ENCODE measurements at regions not wholly inside any gene's neighbourhood (a gene's known extent, or its start where the extent isn't known, plus 50 kb on each side); places are given as distances from the start of the nearest gene placed in this dataset.

- Histone ChIP-seq H3K9me3 (no peaks in the 10 kb centered on the region), H3K36me3 (replicated peaks in 1 of 2; ENCODE audit: insufficient read depth in 1 of 2, low read depth in 2 of 2) (no peaks in the 10 kb centered on the region), H3K4me1 (peaks cover 49% of the 10 kb centered on the region), H3K27ac (no peak overlapping the region), H3K27me3 (no peaks in the 10 kb centered on the region), H3K4me3 (no peak overlapping the region)
- intact Hi-C loops (cut with DNase I): no loop called here
- no peak for TF ChIP-seq CTCF (IDR thresholded peaks at IDR 0.05)
- no peak for TF ChIP-seq POLR2A (IDR thresholded peaks at IDR 0.05)
- ATAC-seq: no peak
- 91 to 97% methylated on average over 4 of the region's 4 CpGs for WGBS, 2 donors
- DNase-seq: no peak
Observed at GRCh38 chr2:60051991-60052390, 501.5 kb downstream of the BCL11A start.

GRCh38 chr2:60047944-60048525 lies 505.4 kb downstream of the BCL11A start:
- H3K4me3 ChIP-seq: no peak overlapping the region
- H3K27ac ChIP-seq: peak overlapping the region in 3 of 4 donors; percentile 37 to 53 (median 44)
- 27 to 41% methylated on average over 4 of the region's 4 CpGs for WGBS, 2 donors
- H3K4me1 ChIP-seq: peaks cover 26% of the 10 kb centered on the region
- H3K36me3 ChIP-seq (replicated peaks in 1 of 2; ENCODE audit: insufficient read depth in 1 of 2, low read depth in 2 of 2): no peaks in the 10 kb centered on the region
- no peaks in the 10 kb centered on the region for H3K27me3 ChIP-seq
- H3K9me3 ChIP-seq: no peaks in the 10 kb centered on the region
- intact Hi-C loops (cut with DNase I): no loop called here
- DNase-seq (peak; percentile 40 to 55 (median 44)), ATAC-seq (peak; percentile 76)
- TF ChIP-seq CTCF (IDR thresholded peaks at IDR 0.05) (peak in 1 of 7 experiments; percentile 13), POLR2A (IDR thresholded peaks at IDR 0.05) (no peak)

GRCh38 chr2:60047347-60047746 lies 506.1 kb downstream of the BCL11A start:
- H3K36me3 ChIP-seq (replicated peaks in 1 of 2; ENCODE audit: insufficient read depth in 1 of 2, low read depth in 2 of 2): no peaks in the 10 kb centered on the region
- TF ChIP-seq CTCF (IDR thresholded peaks at IDR 0.05): no peak
- TF ChIP-seq POLR2A (IDR thresholded peaks at IDR 0.05): no peak
- H3K4me3 ChIP-seq: no peak overlapping the region
- peak overlapping the region in 1 of 4 donors; percentile 37 for H3K27ac ChIP-seq
- 91 to 100% methylated on average over 2 of the region's 2 CpGs for WGBS, 2 donors
- intact Hi-C loops (cut with DNase I): no loop called here
- no peak for ATAC-seq
- no peak for DNase-seq
- no peaks in the 10 kb centered on the region for H3K9me3 ChIP-seq
- H3K4me1 ChIP-seq: peaks cover 23% of the 10 kb centered on the region
- no peaks in the 10 kb centered on the region for H3K27me3 ChIP-seq

- Histone ChIP-seq H3K4me3 (no peak overlapping the region), H3K4me1 (peaks cover 28% of the 10 kb centered on the region), H3K27me3 (no peaks in the 10 kb centered on the region), H3K9me3 (no peaks in the 10 kb centered on the region), H3K36me3 (replicated peaks in 1 of 2; ENCODE audit: insufficient read depth in 1 of 2, low read depth in 2 of 2) (no peaks in the 10 kb centered on the region), H3K27ac (no peak overlapping the region)
- TF ChIP-seq POLR2A (IDR thresholded peaks at IDR 0.05) (no peak), CTCF (IDR thresholded peaks at IDR 0.05) (no peak)
- intact Hi-C loops (cut with DNase I): no loop called here
- ATAC-seq (no peak), DNase-seq (no peak)
- WGBS, 2 donors: 74 to 82% methylated on average over 4 of the region's 4 CpGs
Observed at GRCh38 chr2:60046529-60046928, 506.9 kb downstream of the BCL11A start.

GRCh38 chr2:60045456-60045855 lies 508.0 kb downstream of the BCL11A start:
- no peak overlapping the region for H3K27ac ChIP-seq
- no peak for ATAC-seq
- no peaks in the 10 kb centered on the region for H3K36me3 ChIP-seq (replicated peaks in 1 of 2; ENCODE audit: insufficient read depth in 1 of 2, low read depth in 2 of 2)
- TF ChIP-seq CTCF (IDR thresholded peaks at IDR 0.05) (no peak), POLR2A (IDR thresholded peaks at IDR 0.05) (no peak)
- intact Hi-C loops (cut with DNase I): no loop called here
- no peak for DNase-seq
- H3K4me3 ChIP-seq: no peak overlapping the region
- H3K4me1 ChIP-seq: peaks cover 28% of the 10 kb centered on the region
- H3K27me3 ChIP-seq: no peaks in the 10 kb centered on the region
- no peaks in the 10 kb centered on the region for H3K9me3 ChIP-seq
- 68 to 80% methylated on average over 1 of the region's 1 CpG for WGBS, 2 donors
